GM19372 (cell line): ENCODE measurements at regions not wholly inside any gene's neighbourhood (a gene's known extent, or its start where the extent isn't known, plus 50 kb on each side); places are given as distances from the start of the nearest gene placed in this dataset.
"Not testable (repeated sequence)": the region's sequence is repeated elsewhere in the genome, so short reads cannot be mapped to it uniquely, and the experiment has no call there.

ENCODE experiments used
- ATAC-seq: cut with Tn5 transposase; IDR thresholded peaks from one replicate; pipeline ENCODE4 v1.9.1; 2021; ENCODE audit warnings: mild to moderate bottlenecking, low read depth, moderate library complexity; ENCODE audit not compliant: unreplicated experiment

DNA sequence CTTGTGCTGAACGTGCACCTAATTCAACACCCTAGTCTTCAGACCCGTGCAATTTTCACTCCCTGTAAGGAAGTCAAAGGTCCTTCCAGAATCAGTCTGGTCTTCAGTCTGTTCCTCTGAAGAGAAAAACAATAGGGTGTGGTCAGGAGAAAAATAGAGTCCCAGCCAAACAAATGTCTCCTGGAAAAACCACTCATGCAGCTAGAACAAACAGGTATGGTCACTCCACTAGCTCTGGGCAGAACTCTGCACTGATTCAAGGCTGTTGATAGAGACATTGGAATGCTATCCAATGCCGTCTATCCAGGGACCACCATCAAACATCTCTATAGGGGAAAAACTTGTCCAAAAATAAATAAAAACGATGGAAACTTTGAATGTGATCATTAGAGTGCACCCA is 81.8 kb upstream of the MAP3K1 start:
- no peak for ATAC-seq

GRCh38 chr5:56732121-56732520 is 83.2 kb upstream of the MAP3K1 start:
- no peak for ATAC-seq

GRCh38 chr5:56731473-56731872 is 83.9 kb upstream of the MAP3K1 start:
- not testable (repeated sequence) for ATAC-seq

DNA sequence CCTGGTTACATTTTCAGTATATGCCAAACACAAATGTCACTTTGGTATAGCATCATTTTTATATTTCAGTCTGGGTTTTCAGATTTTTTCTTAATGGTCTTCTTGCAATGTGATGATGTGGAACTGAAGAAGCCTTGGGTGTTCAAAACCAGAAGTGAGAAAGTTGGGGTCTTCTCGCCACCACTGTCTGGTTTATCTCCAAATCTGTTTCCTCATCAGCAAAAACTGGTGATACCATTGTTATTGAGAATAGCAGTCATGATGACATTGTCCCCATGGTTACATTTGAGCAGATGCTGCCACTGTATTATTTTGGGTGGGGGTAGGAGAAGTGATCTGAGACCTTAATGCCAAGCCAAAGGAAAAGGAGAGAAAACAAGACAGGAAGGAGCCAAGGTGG is 85.9 kb upstream of the MAP3K1 start:
- ATAC-seq = no peak

DNA sequence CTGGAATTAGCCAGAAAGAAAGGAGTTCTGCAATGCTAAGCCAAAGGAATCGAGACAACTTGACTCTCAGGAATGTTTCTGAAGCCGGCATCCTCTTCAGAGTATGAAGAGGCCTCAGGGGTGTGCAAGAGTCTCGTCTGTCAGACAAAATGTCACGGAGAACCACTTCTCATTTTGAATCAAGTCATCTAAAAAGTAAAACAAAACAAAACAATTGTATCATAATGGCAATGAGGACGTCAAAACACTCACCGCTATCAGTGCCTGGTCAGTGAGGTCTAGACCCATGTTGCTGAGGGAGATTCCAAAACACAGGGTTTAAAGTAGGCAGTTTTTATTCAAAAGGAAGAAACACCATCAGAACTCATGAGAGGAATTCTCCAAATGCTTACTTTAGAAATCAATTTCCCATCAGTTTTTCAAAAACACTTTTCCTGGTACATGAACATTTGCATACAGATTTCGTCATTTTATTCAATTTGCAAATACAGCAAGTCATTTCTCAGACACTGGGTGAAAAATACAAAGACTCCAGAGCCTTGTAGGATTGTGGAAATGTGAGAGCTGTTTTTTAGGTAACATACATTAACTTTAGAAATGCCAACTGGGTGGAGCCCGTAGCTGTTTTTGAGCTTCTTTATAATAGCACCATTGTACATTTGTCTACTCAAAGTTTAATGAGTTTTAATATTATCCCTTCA is 89.5 kb upstream of the MAP3K1 start:
- no peak for ATAC-seq

- not testable (repeated sequence) for ATAC-seq
These were observed 90.5 kb upstream of the MAP3K1 start for GRCh38 chr5:56724857-56725256.

DNA sequence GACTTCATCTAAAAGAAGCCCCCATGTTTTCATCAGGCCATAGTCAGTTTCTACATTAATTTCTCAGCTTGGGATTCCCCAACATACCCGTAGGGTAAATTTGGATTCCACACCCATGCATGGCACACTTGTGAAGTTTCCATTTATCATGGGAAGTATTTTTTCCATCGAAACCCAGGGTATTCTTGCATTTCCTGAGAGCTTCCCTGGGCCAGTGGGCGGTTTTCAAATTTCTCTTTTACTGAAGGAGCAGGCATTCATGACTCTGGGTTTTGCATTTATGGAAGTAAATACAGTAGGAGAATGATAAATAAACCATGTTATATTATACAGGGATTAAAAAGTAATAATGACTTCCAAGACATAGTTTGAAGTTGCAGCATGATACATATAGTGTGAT is 93.0 kb upstream of the MAP3K1 start:
- no peak for ATAC-seq

- ATAC-seq = no peak
These were observed 97.9 kb upstream of the MAP3K1 start for GRCh38 chr5:56717253-56717987.

DNA sequence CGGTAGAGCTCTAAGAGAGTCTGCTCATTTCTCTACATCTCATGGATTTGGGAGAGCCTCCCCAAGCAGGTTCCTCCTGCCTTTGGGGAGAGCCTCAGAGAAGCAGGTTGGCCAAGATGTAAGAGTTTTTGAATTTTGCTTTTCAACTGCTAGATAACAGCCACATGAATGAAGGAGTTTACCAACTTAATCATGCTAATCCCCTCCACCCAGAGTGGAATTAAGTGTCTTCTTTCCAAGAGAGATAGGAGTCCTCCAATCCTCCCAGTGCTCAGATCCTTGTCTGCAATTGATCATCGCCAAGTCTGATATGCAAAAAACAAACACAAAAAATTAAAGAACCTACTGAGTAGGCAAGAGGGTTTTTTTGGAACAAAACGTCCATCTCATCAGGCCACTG is 99.4 kb upstream of the MAP3K1 start:
- ATAC-seq = no peak

GRCh38 chr5:56712895-56713591 is 102.3 kb upstream of the MAP3K1 start:
- no peak for ATAC-seq

- ATAC-seq = no peak
These were observed 104.3 kb upstream of the MAP3K1 start for GRCh38 chr5:56710826-56711590.

- no peak for ATAC-seq
These were observed 108.8 kb upstream of the MAP3K1 start for GRCh38 chr5:56706504-56706903.

- ATAC-seq = no peak
These were observed 110.1 kb upstream of the MAP3K1 start for GRCh38 chr5:56705217-56705616.

DNA sequence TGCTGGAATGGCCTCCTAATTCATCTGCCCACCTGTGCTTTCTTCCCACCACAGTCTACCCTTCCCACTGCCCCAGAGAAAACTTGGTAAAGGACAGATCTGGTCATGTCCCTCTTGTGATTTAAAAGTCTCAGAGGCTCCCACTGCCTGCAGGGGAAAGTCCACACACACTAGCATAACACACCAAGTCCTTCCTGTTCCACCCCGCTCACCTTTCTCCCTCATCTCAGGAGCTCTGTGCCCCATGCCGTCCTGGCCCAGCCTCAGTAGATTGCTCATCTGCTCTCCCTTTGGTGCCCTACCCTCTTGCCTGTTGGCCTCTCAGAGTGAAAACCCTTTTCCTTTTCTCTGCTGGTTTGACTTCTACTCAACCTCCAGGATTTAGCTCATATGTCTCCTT is 111.4 kb upstream of the MAP3K1 start:
- ATAC-seq = no peak

- ATAC-seq = no peak
These were observed 114.6 kb upstream of the MAP3K1 start for GRCh38 chr5:56700711-56701110.

DNA sequence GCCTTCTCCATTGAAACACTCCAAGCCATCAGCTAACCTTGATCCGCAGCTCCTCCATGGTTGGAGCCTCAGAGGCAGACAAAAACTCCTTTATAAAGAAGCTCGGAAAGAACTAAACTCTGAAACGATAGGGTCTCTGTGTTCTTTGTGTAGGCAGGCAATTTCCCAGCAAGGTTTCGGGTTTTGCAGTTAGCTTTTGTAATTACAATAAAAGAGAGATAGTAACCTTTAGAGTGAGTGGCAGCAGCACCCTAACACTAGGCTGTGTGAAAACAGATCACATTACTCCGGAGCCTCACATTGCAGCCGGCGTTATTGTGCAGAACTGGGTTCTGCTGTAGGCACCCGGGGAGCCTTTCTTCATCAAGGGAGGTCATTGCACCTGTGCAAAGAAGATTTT is 115.8 kb upstream of the MAP3K1 start:
- ATAC-seq = no peak

DNA sequence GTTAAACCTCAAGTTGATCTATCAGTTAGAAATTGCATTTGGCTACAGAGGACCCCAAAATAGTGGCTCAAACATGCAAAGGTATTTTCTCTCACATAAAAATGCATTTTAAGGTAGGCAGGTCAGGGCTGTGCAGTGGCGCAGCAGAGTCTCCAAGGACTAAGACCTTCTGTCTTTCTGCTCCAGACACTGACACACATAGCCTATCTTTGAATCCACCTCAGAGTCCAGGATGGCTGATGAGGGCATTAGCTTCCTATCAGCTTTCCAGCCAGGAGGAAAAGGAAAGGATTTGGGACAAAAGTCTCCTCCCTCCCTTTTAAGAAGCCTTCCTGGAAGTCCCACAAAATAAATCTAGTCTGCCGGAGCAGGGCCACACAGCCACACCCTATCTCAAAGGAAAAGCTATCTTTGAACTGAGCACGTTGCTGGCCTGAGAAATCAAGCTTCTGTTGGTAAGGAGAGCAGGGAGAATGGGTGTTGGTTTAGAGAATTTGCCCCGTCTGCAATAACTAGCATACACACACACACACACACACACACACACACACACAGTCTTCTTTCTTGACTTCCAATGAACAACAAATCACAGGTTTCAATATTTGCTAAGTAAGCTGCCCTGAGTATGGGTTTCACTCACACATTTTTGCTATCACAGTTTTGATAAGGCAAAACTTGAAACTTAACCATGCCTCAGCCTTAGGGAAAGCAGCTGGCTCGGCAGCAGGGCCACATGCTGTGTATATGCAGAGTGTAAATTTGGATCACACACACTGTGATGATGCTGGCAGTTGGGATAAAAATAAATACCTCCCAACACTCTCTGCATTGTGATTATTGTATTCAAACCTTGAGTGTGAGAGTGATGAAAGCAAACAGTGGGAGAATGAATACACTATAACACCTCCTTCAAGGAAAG is 116.6 kb upstream of the MAP3K1 start:
- ATAC-seq = no peak

- no peak for ATAC-seq
These were observed 118.4 kb upstream of the MAP3K1 start for GRCh38 chr5:56696900-56697299.

- no peak for ATAC-seq
These were observed 122.1 kb upstream of the MAP3K1 start for GRCh38 chr5:56693220-56693579.
